HG03558 (cell line): ENCODE measurements at regions not wholly inside any gene's neighbourhood (a gene's known extent, or its start where the extent isn't known, plus 50 kb on each side); places are given as distances from the start of the nearest gene placed in this dataset.
"Not testable (repeated sequence)": the region's sequence is repeated elsewhere in the genome, so short reads cannot be mapped to it uniquely, and the experiment has no call there.

ENCODE experiments used
- ATAC-seq: cut with Tn5 transposase; IDR thresholded peaks from one replicate; pipeline ENCODE4 v1.9.1; 2021; ENCODE audit warnings: moderate number of reproducible peaks; ENCODE audit not compliant: unreplicated experiment; ENCODE audit errors: extremely low read depth

DNA sequence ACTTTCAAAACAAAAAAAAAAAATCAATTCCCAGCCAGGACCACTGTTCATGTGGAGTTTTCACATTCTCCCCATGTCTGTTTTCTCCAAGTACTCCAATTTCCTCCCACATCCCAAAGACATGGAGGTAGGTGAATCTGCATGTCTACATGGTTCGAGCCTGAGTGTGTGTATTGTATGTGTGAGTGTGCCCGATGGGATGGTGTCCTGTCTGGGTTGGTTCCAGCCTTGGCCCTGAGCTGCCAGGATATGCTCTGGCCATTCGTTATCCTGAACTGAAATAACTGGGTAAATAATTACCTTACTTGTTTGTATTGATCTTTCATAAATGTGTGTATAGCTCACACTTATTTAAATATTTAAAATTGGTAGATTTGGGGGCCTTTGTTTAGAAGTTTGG lies 452.3 kb upstream of the RORB start:
- no peak for ATAC-seq

DNA sequence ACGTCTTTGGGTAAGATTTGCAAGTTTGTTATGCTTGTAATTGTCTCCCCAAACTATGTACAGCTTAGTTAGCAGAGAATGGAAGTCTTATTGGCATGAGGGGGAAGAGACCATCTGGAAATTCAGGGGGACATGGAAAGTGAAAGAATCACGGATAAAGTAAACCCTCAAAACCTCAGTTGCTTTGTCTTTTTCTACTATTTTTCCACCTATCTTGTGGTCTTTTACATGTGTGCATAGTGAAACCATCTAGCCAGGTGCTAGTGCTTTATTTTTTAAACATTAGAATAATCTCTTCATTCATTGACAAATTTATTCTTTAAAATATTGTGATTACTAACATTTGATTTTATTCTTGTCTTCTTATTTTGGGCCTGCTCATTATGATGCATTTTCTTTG lies 441.1 kb upstream of the RORB start:
- no peak for ATAC-seq

DNA sequence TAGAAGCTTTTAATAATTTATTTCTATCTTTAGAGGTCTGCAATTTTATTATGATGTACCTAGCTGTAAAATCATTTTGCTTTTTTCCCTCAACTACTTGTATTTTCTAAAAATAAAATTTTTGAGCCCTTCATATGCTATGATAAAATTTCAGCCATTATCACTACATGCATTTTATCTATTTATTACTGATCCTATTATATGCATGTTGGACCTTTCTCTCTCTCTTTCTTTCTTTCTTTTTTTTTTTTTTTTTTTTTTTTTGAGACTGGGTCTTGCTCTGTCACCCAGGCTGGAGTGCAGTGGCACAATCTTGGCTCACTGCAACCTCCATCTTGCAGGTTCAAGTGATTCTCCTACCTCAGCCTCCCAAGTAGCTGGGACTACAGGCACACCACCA lies 440.1 kb upstream of the RORB start:
- ATAC-seq, result not testable (repeated sequence)

DNA sequence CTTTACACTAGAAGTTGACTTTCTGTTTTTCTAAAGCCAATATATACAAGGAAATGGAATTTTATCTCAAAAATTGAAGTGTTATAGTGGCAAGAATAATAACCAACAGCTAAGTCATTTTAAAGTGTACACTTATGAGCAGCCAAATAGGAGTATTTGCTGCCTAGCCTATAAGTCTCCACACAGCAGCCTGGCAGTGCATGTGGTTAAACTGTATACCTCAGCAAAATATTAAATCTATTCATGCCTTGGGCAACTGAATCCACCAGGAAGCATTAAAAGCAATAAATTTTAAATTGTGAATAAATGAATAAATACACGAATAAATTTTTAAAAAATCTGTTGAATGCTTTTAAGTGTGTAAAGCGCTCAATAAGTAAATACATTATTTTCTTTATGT lies 432.4 kb upstream of the RORB start:
- no peak for ATAC-seq

DNA sequence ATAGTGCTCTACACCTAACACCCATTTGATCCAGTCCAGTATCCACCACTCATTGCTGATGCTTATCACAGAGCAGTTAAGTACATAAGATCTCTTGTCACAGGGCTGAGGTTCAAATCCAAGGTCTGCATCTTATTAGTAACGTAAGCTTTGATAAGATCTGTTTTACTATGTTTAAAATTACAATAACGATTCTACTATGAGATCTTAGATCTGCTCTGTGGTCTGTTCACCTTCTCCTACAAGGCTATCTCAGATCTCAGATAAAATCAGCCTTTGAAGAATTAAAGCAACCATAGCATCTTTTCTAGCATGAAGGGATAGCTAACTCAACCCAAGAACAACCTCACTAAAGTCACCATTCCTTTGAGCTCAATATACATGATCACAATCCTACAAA lies 431.0 kb upstream of the RORB start:
- no peak for ATAC-seq

DNA sequence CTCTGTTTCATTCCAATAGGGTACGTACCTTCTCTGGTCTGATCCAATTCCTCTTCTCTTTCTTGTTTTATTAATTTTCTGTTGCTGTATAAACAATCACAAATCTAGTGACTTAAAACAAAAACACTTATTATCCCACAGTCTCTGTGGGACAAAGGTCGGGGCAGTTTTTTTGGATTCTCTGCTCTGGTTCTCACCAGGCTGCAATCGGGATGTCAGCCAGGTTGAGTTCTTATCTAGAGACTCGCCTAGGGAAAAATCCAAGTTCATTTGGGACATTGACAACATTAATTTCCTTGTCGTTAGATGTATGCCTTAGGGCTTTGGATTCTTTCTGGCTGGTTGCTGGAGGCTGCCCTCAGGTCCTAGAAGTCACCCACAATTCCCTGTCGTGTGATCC lies 430.5 kb upstream of the RORB start:
- no peak for ATAC-seq

DNA sequence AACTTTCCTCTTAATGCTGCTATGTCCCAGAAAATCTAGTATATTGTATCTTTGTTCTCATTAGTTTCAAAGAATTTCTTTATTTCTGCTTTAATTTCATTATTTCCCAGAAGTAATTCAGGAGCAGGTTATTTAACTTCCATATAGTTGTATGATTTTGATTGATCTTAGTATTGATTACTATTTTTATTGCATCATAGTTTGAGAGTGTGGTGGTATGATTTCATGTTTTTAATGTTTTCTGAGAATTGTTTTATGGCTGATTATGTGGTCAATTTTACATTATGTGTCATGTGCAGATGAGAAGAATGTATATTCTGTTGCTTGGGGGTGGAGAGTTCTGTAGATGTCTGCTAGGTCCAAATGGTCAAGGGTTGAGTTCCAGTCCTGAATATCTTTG lies 425.6 kb upstream of the RORB start:
- ATAC-seq, result no peak

DNA sequence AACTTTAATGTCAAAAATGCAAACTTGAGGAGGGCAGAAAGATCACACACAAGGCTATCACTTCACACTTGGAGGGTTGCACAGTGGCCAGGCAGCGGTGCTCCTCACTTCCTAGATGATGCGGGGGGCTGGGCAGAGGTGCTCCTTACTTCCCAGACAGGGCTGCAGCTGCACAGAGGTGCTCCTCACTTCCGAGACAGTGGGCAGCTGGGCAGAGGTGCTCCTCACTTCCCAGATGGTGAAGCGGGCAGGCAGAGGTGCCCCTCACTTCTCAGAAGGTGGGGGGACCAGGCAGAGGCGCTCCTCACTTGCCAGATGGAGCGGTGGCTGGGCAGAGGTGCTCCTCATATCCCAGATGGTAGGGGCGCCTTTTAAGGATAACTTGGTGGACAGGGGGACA lies 423.2 kb upstream of the RORB start:
- ATAC-seq, result no peak

DNA sequence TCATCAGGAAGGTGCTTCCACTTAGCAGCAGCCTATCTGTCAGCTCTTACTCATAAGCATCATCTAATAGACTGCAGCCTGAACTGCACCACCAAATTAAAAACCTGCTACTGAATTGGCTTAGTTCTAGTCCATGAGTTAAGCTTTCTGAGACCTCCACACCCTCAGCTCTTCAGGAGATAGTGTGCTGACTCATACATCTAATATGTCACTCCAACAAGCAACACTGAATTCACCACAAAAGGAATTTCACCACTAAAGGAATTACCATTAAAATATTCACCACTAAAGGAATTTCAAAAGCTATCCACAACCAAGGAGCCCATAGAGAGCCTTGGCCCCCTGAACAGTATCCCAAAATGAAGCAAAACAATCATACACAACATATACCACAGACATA lies 418.5 kb upstream of the RORB start:
- ATAC-seq, result no peak

DNA sequence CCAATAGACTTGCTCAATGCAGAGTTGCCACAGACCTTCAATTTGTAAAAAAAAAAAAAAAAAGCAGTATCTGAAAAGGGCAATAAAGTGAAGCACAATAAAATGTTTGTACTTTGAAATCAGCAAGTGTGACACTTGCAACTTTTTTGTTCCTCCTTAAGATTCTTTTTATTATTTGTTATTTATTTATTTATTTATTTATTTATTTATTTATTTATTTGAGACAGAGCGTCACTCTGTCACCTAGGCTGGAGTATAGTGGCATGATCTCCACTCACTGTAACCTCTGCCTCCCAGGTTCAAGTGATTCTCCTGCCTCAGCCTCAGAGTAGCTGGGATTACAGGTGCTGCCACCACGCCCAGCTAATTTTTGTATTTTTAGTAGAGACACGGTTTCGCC lies 416.5 kb upstream of the RORB start:
- ATAC-seq, result not testable (repeated sequence)

DNA sequence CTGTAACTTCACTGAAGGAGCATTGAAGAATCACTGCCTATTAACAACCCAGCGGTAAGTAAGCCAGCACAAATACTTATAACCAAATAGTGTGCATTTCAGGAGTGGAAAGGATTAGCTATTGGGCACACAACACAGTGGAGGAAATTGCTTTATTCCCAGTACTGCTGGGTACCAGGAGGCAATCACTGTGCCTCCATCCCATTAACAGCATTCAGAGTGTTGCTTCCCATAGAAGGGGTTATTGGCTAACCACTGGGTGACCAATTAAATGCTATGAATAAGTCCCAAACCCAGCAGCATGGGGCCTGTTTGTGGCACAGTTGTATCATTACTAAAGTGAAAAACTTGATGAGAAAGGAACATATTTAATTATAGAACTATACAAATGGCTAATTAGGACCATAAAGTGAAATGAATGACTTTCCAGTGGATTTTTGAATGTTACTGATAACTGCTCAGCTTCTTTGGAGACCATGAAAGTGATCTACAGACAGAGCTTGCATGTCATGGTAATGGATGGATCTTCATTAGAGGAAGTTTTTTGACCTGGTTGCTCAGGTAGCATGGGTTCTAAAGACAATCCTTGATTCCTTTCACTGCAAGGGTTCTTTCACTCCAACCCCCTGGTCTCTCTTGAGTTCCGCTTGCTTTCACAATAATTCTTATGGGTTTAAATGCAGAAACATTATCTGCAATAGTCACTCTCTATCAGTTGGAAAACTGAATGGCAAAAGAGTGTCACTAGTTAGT lies 413.3 kb upstream of the RORB start:
- ATAC-seq, result no peak

DNA sequence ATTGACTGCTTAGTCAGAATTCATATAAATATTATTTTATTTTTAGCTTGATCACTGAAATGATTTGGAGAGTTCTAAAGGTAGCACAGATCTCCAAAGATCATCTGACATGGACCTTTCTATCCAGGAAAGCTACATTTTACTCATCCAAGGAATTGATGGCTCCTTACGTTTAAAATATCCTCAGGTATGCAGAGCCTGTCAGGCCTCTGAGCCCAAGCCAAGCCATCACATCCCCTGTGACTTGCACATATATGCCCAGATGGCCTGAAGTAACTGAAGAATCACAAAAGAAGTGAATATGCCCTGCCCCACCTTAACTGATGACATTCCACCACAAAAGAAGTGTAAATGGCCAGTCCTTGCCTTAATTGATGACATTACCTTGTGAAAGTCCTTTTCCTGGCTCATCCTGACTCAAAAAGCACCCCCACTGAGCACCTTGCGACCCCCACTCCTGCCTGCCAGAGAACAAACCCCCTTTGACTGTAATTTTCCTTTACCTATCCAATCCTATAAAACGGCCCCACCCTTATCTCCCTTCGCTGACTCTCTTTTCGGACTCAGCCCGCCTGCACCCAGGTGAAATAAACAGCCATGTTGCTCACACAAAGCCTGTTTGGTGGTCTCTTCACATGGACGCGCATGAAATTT lies 411.6 kb upstream of the RORB start:
- not testable (repeated sequence) for ATAC-seq

DNA sequence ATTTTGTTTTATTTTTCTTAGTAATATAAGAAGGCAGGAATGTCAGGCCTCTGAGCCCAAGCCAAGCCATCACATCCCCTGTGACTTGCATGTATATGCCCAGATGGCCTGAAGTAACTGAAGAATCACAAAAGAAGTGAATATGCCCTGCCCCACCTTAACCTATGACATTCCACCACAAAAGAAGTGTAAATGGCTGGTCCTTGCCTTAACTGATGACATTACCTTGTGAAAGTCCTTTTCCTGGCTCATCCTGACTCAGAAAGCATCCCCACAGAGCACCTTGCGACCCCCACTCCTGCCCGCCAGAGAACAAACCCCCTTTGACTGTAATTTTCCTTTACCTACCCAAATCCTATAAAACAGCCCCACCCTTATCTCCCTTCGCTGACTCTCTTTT lies 406.2 kb upstream of the RORB start:
- not testable (repeated sequence) for ATAC-seq

DNA sequence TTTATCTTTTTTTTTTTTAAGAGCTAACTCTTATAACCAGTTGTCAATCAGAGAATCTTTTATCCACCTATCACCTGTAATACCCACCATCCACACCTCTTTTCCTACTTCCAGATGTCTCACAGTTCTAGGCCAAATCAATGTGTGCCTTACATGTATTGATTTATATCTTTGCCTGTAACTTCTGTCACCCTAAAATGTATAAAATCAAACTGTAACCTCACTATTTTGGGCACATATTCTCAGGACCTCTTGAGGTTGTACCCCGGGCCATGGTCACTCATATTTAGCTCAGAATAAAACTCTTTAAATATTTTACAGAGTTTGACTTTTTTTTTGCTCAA lies 404.7 kb upstream of the RORB start:
- no peak for ATAC-seq

DNA sequence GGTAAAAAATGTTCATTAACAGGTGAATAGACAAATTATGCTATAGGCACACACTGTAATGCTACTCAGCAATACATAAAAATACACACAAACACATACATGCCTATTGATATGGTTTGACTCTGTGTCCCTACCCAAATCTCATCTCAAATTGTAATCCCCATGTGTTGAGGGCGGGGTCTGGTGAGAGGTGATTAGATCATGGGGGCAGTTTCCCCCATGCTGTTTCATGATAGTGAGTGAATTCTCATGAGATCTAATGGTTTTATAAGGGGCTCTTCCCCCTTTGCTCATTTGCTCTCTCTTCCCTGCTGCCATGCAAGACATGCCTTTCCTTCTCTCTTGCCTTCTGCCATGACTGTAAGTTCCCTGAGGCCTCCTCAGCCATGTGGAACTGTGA lies 403.1 kb upstream of the RORB start:
- ATAC-seq, result not testable (repeated sequence)

DNA sequence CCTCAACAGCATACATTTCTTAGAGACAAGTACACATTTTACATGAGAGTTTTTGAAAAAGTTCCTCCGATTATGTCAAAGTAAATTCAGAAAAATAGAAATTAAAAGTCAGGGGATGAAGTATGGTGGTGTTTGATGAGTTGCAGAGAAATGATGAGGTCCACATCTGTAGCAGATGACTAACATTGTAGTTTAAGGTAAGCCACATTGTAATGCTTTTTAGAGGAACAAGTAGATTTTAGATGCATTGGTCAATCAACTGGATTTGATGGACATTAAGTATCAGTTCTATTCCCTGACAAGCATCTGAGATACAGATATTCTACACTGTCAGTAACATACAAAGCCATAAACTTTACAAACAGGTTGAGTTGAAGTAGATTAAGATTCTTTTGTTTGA lies 402.4 kb upstream of the RORB start:
- ATAC-seq, result no peak

DNA sequence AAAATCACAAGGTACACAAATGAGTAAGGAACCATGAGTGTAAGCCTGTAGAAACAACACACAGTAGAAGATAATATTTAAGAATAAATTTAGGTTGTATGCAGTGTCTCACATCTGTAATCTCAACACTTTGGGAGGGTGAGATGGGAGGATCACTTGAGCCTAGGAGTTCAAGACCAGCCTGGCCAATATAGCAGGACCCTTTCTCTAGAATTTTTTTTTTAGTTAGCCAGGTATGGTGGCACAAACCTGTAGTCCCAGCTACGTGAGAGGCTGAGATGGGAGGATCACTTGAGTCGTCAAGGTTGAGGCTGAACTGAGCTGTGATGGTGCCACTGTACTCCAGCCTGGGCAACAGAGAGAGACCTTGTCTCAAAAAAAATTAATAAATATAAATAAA lies 401.2 kb upstream of the RORB start:
- ATAC-seq, result no peak

DNA sequence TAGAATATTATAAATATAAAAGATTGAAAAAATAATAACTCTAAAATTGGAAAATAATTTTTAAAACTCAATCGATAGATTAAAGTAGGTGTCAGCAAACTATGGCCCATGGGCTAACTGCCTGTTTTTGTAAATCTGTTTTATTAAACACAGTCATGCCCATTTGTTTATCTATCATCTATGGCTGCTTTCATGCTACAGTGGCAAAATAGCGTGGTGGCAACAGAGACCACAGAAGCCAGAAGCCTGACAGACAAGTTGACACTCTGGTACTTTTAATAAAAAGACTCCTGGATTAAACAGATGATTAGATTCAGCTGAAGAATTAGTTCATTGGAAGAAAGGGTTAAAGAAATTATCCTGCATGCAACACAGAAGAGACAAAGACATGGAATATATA lies 400.7 kb upstream of the RORB start:
- ATAC-seq, result no peak

DNA sequence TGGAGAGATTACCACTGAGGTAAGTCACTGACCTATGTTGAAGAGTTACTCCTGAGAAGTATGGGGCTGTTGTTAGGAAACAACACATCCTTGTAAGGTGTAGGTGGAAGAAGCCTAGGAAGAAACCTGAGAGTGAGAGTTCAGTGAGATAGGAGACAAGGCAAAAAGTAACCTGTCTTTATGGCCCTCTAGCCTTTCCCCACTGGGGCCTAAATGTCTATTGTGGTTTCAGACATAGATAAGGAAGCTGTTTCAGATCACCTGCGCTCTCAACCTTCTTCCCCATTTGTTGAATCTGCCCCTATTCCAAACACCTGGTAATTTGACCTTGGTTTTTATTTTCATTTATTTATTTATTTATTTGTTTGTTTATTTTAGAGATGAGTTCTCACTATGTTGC lies 397.1 kb upstream of the RORB start:
- no peak for ATAC-seq

DNA sequence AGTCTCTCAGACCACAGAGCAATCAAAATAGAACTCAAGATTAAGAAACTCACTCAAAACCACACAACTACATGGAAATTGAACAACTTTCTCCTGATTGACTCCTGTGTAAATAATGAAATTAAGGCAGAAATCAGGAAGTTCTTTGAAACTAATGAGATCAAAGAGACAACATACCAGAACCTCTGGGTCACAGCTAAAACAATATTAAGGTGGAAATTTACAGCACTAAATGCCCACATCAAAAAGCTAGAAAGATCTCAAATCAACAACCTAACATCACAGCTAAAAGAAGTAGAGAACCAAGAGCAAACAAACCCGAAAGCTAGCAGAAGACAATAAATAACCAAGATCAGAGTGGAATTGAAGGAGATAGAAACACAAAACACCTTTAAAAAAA lies 395.0 kb upstream of the RORB start:
- ATAC-seq, result not testable (repeated sequence)

DNA sequence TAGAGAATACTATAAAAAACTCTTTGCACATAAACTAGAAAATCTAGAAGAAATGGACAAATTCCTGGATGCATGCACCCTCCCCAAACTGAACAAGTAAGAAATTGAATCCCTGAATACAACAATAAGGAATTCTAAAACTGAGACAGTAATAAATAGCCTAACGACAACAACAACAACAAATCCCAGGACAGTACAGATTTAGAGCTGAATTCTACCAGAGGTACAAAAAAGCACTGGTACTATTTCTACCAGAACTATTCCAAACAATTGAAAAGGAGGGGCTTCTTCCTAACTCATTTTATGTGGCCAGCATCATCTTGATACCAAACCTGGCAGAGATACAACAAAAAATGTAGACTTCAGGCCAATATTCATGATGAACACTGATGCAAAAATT lies 394.4 kb upstream of the RORB start:
- ATAC-seq, result no peak

DNA sequence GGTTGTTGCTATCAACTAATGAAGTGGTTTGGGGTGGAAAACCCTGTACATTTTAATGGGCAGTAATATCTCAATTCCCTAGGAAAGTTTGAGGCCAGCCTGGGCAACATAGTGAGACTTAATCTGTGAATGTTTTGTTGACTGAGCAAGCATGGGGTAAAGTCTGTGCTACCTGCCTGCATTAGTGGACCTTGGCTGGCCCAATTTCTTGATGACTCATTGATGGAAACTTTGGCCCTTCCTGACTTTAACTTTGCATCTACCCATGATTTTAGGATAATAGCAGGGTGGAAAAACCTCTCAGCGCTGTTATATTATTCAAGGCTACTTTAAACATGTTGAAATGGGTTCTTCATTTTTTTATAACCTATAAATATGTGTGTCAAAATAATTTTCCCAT lies 389.4 kb upstream of the RORB start:
- no peak for ATAC-seq
